Left ventricle myocardium inferior (tissue), 1 donor: ENCODE measurements at regions not wholly inside any gene's neighbourhood (a gene's known extent, or its start where the extent isn't known, plus 50 kb on each side); places are given as distances from the start of the nearest gene placed in this dataset.

ENCODE experiments used
- DNase-seq: peaks from one replicate; pipeline ENCODE4 v3.0.0-alpha.2; 2020
- H3K27ac ChIP-seq: fragments of 200-600 bp; replicated peaks from 2 replicates; pipeline ENCODE4 v1.8.0; 2021
- H3K27me3 ChIP-seq: fragments of 200-600 bp; 2 replicates; pipeline ENCODE4 v1.8.0; 2021; ENCODE audit warnings: low read depth
- H3K36me3 ChIP-seq: fragments of 200-600 bp; 2 replicates; pipeline ENCODE4 v1.8.0; 2021
- H3K4me1 ChIP-seq: fragments of 200-600 bp; 2 replicates; pipeline ENCODE4 v1.8.0; 2021
- H3K4me3 ChIP-seq: fragments of 200-600 bp; 2 replicates; pipeline ENCODE4 v1.8.0; 2021; ENCODE audit warnings: mild to moderate bottlenecking, moderate library complexity
- H3K9me3 ChIP-seq: fragments of 200-600 bp; replicated peaks from 2 replicates; pipeline ENCODE4 v1.8.0; 2021
- intact Hi-C: fragments of 100-400 bp; cut with micrococcal nuclease; formaldehyde crosslinking; loops from one replicate; pipeline ENCODE4 v1.11.0; 2022
- TF ChIP-seq, protein P1 (sequence below): fragments of 200-600 bp; IDR thresholded peaks from 2 replicates; pipeline ENCODE4 v1.8.0; 2021; ENCODE audit warnings: antibody characterized with exemption, mild to moderate bottlenecking, borderline replicate concordance
- donor health status: DM: no; HTN: yes; CAD: no; lungs with severe emphysema.

DNA sequence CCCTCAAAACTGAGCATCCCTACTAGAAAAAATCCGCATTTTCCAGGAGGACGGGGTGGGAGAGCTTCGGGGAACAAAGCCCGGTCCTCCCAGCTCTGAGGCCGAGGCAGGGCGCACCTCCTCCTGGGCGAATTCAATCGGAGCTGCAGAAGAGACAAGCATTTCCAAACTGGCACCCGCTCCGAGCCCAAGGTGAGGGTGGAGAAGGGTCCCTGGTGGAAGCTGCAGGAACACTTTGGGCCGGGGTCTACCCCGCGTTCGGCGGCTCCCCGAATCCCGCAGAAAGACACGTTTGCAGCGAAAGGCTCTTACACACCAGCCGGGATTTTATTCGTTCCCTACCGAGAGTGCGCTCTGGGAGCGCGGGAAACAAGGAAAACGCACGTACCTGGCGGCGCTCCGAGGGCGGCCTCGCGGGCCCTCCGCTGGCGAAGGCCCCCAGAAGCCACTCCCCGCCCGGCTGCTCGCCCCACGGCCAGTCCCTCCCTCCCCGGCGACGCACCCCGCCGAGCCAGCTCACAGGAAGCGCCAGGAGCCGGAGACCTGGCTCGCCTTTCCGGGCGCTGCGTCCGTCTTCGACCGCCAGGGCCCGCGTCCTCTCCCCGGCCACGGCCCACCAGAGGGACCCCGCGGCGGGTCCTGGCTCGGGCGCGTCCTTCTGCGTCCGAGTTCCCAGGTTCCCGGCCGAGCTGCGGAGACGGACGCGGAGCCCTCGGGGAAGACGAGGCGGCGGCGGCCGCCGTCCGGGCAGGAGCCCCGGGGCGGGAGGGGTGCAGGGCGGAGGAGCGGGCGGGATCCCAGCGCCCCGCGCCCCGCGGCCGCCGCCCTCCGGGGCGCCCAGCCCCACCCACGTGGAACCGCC, 49.8 kb upstream of the BAHCC1 start:
- peak; percentile 90 for DNase-seq
- TF ChIP-seq, protein P1, sequence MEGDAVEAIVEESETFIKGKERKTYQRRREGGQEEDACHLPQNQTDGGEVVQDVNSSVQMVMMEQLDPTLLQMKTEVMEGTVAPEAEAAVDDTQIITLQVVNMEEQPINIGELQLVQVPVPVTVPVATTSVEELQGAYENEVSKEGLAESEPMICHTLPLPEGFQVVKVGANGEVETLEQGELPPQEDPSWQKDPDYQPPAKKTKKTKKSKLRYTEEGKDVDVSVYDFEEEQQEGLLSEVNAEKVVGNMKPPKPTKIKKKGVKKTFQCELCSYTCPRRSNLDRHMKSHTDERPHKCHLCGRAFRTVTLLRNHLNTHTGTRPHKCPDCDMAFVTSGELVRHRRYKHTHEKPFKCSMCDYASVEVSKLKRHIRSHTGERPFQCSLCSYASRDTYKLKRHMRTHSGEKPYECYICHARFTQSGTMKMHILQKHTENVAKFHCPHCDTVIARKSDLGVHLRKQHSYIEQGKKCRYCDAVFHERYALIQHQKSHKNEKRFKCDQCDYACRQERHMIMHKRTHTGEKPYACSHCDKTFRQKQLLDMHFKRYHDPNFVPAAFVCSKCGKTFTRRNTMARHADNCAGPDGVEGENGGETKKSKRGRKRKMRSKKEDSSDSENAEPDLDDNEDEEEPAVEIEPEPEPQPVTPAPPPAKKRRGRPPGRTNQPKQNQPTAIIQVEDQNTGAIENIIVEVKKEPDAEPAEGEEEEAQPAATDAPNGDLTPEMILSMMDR = peak; percentile 55
- intact Hi-C loops = no loop called here
- Histone ChIP-seq H3K9me3 (no peaks in the 10 kb centered on the region), H3K4me3 (peak overlapping the region; percentile 77), H3K27me3 (peaks cover 29% of the 10 kb centered on the region), H3K27ac (peak overlapping the region; percentile 96), H3K4me1 (peaks cover 69% of the 10 kb centered on the region), H3K36me3 (no peaks in the 10 kb centered on the region)
